Brain pericyte (primary cell): ENCODE measurements at regions not wholly inside any gene's neighbourhood (a gene's known extent, or its start where the extent isn't known, plus 50 kb on each side); places are given as distances from the start of the nearest gene placed in this dataset.
"Not testable (repeated sequence)": the region's sequence is repeated elsewhere in the genome, so short reads cannot be mapped to it uniquely, and the experiment has no call there.

Source experiments
- DNase-seq: peaks from one replicate; pipeline ENCODE4 v3.0.0-alpha.2; 2012; ENCODE audit warnings: low read depth, low spot score

- DNase-seq: no peak
These were observed 93.2 kb downstream of the AKR1D1 start for GRCh38 chr7:138169441-138169851.

DNA sequence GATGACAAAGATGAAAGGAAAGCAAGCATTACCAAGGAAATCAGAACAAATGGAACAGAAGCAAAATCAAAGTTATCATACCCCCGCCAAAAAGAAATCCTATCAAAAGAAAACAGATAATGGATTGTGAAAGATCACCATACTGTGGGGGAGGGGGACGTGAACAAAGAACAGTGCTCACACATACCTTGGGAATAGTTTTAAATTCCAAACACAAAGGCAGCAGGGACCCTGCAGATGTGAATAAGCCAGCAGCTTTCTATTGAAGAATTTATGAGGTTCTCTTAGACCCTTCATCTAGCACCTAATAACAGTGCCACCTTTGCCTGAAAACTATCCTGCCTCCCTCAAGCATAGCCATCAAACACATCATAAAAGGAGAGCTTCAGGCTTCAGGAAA is 94.0 kb downstream of the AKR1D1 start:
- DNase-seq: no peak

DNA sequence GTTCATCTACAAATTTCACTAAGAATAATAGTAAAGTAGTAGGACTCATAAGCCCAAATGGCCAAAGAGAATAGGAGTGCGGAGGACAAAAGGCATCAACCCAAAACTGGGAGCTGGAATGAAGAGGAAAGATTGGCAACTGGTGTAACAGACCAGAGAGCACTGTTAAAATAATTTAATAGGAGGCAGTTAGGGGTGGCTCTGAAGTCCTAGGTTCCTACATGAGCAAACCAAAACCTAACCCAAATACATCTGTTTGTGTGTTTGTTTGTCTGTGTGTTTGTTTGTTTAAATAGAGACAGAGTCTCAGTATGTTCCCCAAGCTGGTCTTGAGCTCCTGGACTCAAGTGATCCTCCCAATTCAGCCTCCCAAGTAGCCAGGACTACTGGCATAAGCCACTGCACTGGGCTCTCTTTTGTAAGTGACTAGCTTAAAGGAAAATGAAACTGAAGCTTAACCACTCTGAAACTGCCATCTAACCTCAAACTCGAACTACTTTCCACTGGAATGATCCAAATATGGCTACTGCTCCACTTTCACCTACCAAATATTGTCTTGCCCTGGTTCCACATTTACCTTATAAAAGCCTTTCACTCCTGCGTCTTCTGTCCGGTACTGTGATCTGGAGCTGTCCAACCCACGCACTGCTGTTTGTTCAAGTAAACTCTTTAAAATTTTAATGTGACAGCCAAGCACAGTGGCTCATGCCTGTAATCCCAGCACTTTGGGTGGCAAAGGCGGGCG is 94.9 kb downstream of the AKR1D1 start:
- no peak for DNase-seq

DNA sequence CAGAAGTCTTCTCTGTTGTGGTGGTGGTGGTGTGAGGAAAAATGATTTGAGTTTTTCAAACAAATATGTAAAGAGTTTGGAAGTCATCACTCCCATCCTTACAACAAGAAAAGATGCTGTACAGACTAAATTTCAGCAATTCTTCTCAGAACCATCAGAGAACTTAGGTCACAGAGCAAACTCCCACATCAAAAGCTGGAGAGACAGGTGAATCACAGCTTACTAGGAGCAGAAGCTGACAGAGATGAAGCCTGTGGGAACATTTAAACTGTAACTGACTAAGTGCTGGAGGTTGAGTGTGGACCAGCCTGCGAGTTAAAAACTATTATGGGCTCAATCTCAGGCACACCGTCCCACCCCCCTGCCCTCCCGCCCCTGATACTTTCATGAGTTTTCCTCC is 97.3 kb downstream of the AKR1D1 start:
- DNase-seq: no peak

- DNase-seq: no peak
These were observed 99.8 kb downstream of the AKR1D1 start for GRCh38 chr7:138176060-138176459.

DNA sequence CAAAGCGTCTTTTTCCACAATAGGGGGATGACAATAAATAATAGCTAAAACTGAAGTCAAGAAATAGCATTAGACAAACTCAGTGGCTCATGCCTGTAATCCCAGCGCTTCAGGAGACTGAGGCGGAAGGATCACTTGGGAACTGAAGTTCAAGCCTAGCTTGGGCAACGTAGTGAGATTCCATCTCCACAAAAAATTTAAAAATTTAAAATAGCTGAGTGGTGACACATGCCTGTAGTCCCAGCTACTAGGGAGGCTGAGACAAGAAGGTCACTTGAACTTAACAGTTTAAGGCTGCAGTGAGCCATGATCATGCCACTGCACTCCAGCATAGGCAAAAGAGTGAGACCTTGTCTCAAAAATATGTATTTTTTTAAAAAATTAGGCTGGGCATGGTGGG is 107.9 kb downstream of the AKR1D1 start:
- no peak for DNase-seq

- no peak for DNase-seq
These were observed 109.1 kb downstream of the AKR1D1 start for GRCh38 chr7:138185132-138185908.

- peak; percentile 32 for DNase-seq
These were observed 110.7 kb downstream of the AKR1D1 start for GRCh38 chr7:138186951-138187351.

GRCh38 chr7:138188290-138188858 is 112.1 kb downstream of the AKR1D1 start:
- DNase-seq: no peak

DNA sequence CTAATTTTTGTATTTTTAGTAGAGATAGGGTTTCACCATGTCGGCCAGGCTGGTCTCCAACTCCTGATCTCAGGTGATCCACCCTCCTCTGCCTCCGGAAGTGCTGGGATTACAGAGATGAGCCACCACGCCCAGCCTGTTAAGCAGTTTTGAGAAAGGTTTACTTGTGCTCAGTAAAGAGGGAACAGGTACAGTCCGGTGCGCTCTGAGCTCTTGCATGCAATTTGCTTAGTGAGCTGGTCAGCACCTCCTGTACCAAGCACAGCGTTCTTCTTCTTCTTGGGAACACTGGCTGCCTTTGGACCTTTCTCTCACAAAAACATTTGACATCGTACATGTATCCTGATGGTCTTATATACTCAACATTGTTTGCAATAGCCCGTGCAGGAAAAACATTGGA is 118.3 kb downstream of the AKR1D1 start:
- no peak for DNase-seq

DNA sequence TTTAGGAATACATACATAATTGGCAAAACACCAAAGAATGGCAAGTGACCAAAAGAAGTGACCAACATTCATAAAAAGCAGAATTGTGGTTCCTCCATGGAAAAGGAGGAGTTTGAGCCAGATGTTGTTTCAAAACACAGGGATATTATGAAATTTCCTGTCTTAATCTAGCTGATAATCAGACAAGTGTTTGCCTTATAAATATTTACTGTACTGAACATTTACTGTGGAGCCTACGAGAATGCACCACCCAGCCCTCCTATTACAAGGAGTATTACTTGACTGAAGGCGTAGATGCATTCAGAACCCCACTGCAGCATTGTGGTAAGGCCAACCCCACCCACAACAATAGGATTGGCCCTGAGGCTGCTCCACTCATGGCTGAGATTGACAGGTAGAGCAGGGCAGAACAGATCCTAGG is 118.9 kb downstream of the AKR1D1 start:
- no peak for DNase-seq

DNA sequence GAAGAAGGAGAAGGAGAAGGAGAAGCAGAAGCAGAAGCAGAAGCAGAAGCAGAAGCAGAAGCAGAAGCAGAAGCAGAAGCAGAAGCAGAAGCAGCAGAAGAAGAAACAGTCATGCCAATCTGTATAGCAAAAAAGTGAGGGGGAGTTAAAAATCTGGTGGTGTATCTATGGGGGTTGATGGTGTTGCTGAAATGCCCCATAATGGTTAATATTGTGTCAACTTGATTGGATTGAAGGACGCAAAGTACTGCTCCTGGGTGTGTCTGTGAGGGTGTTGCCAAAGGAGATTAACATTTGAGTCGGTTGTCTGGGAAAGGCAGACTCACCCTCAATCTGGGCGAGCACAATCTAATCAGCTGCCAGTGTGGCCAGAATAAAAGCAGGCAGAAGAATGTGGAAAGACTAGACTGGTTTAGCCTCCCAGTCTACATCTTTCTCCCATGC is 120.3 kb downstream of the AKR1D1 start:
- not testable (repeated sequence) for DNase-seq

DNA sequence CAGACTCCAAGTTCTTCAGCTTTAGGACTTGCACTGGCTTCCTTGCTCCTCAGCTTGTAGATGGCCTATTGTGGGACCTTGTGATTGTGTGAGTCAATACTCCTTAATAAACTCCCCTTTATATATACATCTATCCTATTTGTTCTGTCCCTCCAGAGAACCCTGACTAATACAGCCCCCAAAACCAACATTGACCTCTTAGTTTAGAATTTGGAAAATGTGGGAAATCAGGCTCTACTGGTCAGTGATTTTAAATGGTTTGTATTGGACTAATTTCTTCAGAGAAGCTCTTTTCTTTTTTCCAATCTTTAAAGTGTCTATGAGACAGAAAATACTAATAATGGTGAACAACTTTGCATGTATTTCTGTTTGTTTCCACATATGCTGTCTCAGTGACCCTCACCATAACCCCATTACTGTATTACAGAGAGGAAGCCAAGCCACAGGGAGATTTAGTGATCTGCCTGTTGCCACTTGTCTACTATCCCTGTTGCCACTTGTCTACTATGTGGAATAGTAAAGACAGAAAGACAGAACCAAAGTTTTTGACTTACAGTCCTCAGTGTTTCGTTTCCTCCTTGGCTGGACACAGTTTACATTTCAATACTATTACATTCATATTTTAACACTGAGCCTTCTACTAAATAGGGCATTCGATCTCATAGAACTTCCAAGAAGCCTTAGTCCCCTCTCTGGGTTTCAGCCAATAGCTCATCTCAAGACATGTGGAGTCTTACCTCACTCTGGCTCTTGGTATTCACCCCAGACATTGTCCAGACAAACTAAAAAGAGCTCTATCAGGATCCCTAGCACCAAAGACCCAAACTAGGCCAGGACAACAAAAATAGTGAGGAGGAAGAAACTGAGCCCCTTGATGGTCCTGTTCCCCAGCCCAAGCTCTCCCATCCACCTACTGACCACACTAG is 121.0 kb downstream of the AKR1D1 start:
- no peak for DNase-seq

DNA sequence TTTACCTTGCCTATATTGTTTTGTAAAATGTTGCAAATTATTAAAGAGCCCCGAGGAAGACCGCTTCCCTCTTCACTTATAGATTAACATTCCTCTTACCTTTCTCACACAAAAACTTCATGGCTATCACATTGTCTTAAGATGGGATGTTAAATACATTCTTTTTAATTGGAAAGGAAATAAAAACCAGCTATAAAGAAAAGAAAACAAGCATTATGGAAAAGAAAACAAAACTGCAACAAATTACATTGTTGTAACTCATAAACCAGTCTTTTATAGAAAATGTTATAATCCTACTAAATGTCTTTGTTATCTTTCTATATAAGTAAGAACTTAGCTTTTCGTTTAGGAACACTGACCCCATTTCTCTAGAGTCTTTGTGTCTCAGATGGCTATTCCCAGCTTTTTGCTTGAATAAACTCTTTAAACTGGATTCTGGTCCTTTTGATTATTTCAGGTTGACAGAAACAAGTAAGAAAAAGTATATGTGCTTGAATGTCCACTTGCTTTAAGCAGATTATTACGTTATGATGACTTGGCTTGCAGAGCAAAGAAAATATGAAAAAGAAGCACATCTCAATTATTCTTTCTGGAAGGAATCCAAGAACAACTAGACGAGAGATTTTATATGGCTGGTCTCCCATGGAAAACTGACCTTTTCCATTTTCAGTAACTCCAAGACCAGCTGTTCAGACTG is 128.2 kb downstream of the AKR1D1 start:
- peak; percentile 36 for DNase-seq

GRCh38 chr7:138204982-138205298 is 128.7 kb downstream of the AKR1D1 start:
- no peak for DNase-seq

- DNase-seq: no peak
These were observed 129.4 kb downstream of the AKR1D1 start for GRCh38 chr7:138205614-138206150.

DNA sequence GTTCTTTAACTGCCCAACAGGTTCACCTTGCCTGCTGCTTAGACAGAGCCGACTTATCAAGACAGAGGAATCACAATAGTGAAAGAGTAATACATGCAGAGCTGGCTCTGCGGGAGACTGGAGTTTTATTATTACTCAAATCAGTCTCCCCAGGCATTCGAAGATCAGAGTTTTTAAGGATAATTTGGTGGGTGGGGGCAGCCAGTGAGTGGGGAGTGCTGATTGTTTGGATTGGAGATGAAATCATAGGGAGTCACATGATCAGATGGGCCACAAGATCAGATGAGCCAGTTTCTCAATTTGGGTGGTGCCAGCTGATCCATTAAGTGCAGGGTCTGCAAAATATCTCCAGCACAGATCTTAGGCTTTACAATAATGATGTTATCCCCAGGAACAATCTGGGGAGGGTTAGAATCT is 131.3 kb downstream of the AKR1D1 start:
- DNase-seq: no peak

DNA sequence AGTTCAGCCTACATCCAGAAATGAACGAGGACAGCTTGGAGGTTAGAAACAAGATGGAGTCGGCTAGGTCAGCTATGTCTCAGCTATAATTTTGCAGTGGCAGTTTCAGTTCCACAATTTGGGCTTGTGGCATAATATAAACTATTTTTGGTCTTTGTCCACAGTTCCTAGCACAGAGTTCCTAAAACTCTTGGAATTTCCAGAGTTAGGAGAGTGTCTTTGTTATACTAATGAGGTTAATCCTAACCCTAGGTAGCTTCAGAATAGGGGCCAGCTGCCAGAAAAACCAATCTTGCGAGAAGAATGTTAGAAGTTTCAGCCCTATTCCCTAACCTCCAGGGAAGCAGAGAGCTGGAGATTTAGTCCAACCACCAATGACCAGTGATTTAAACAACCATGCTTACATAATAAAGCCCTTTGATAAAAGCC is 131.9 kb downstream of the AKR1D1 start:
- no peak for DNase-seq

DNA sequence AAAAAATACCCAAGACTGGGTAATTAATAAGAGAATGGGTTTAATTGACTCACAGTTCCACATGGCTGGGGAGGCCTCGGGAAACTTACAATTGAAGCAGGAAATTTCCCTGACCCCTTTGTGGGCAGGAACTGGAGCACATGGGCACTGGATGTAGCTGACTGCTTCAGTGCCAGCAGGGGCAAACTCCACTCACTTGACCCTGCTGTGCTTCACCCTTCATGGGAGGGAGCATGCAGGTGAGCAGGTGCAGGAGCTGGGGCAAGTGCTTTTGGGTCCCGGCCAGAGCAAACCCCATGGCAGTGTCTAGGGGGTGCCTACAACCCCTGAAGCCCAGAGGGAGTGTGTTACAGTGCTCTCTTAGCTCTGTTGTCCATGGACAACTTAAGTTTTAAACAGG is 132.6 kb downstream of the AKR1D1 start:
- DNase-seq: no peak

GRCh38 chr7:138212314-138212713 is 136.1 kb downstream of the AKR1D1 start:
- no peak for DNase-seq

DNA sequence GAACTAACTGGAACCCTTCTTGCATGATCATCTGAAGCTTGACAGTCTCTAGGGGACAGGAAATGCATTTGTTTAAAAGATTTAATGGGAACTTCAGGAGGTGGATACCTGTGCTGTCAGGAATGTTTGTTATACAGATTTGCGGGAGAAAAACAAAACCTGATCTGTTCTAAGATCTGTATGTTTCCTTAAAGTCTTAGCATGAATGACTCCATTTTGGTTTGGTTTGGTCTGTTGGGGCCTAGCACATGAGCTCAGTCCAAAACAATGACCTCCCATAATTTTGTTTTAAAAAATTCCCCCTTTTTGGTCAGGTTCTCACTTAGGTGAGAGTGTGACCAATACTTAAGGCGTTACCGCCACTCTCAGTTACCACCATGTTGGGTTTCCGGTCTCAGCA is 138.7 kb downstream of the AKR1D1 start:
- DNase-seq: no peak
